GM19468 (cell line): ENCODE measurements at regions not wholly inside any gene's neighbourhood (a gene's known extent, or its start where the extent isn't known, plus 50 kb on each side); places are given as distances from the start of the nearest gene placed in this dataset.

Source experiments
- ATAC-seq: cut with Tn5 transposase; IDR thresholded peaks from one replicate; pipeline ENCODE4 v1.9.1; 2021; ENCODE audit warnings: mild to moderate bottlenecking, moderate library complexity, moderate number of reproducible peaks; ENCODE audit not compliant: unreplicated experiment; ENCODE audit errors: extremely low read depth

GRCh38 chr11:25928076-25928475 lies 403.9 kb upstream of the ANO3 start:
- no peak for ATAC-seq

- no peak for ATAC-seq
Measured at GRCh38 chr11:25938952-25939351, 393.0 kb upstream of the ANO3 start.

- no peak for ATAC-seq
Measured at GRCh38 chr11:25939691-25940090, 392.2 kb upstream of the ANO3 start.

GRCh38 chr11:25941353-25941752 lies 390.6 kb upstream of the ANO3 start:
- ATAC-seq: no peak

GRCh38 chr11:25943031-25943430 lies 388.9 kb upstream of the ANO3 start:
- no peak for ATAC-seq

GRCh38 chr11:25943777-25944661 lies 387.9 kb upstream of the ANO3 start:
- ATAC-seq: no peak

- no peak for ATAC-seq
Measured at GRCh38 chr11:25949918-25950317, 382.0 kb upstream of the ANO3 start.

GRCh38 chr11:25953006-25953405 lies 378.9 kb upstream of the ANO3 start:
- no peak for ATAC-seq

- no peak for ATAC-seq
Measured at GRCh38 chr11:25958045-25958444, 373.9 kb upstream of the ANO3 start.

GRCh38 chr11:25961539-25961938 lies 370.4 kb upstream of the ANO3 start:
- no peak for ATAC-seq

GRCh38 chr11:25970726-25971508 lies 361.0 kb upstream of the ANO3 start:
- no peak for ATAC-seq

- no peak for ATAC-seq
Measured at GRCh38 chr11:25980091-25980490, 351.8 kb upstream of the ANO3 start.

GRCh38 chr11:25981998-25982397 lies 349.9 kb upstream of the ANO3 start:
- peak; percentile 93 for ATAC-seq

- ATAC-seq: no peak
Measured at GRCh38 chr11:25983280-25983679, 348.6 kb upstream of the ANO3 start.

GRCh38 chr11:25988178-25988577 lies 343.8 kb upstream of the ANO3 start:
- ATAC-seq: no peak

- no peak for ATAC-seq
Measured at GRCh38 chr11:25990406-25990805, 341.5 kb upstream of the ANO3 start.

- ATAC-seq: no peak
Measured at GRCh38 chr11:25991476-25991875, 340.5 kb upstream of the ANO3 start.

GRCh38 chr11:25992294-25992693 lies 339.6 kb upstream of the ANO3 start:
- ATAC-seq: no peak

- ATAC-seq: no peak
Measured at GRCh38 chr11:25993016-25993415, 338.9 kb upstream of the ANO3 start.

- no peak for ATAC-seq
Measured at GRCh38 chr11:26011474-26011873, 320.5 kb upstream of the ANO3 start.

- no peak for ATAC-seq
Measured at GRCh38 chr11:26014456-26015115, 317.3 kb upstream of the ANO3 start.
